ENCODE measurements at regions not wholly inside any gene's neighbourhood (a gene's known extent, or its start where the extent isn't known, plus 50 kb on each side); places are given as distances from the start of the nearest gene placed in this dataset.

- TF ChIP-seq CTCF (IDR thresholded peaks at IDR 0.05 in 8 of 11, conservative IDR thresholded peaks at IDR 0.05 in 3 of 11) (no peak), POLR2AphosphoS5 (IDR thresholded peaks at IDR 0.05) (no peak)
Observed at GRCh38 chr22:49448526-49448925, 379.1 kb downstream of the BRD1 start.

Data from spleen (tissue), 7 donors.